ENCODE measurements at regions not wholly inside any gene's neighbourhood (a gene's known extent, or its start where the extent isn't known, plus 50 kb on each side); places are given as distances from the start of the nearest gene placed in this dataset.
"Not testable (repeated sequence)": the region's sequence is repeated elsewhere in the genome, so short reads cannot be mapped to it uniquely, and the experiment has no call there.

GRCh38 chr7:12493863-12494686 lies 76.4 kb upstream of the SCIN start:
- ATAC-seq, result no peak
- Mint-ChIP-seq H3K27ac (no peak overlapping the region), H3K4me3 (no peak overlapping the region), H3K36me3 (no peaks in the 10 kb centered on the region), H3K4me1 (no peaks in the 10 kb centered on the region), H3K27me3 (peaks cover 17% of the 10 kb centered on the region), H3K9me3 (no peaks in the 10 kb centered on the region)

DNA sequence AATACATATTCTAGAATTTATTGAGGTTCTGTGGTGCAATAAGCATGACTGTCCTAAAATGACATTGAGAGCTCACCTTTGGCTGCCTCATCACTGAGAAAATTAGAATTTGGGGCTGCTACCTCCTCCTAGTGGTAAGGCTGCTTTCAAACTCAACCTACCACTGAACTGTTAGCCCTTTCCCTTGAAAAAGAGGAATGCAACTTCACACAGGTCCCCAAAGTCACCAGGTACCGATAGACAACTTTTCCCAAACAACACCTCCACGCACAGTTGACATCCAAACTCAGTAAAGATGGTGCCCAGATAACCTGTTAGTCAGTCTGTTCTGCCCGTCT lies 75.9 kb upstream of the SCIN start:
- H3K36me3 Mint-ChIP-seq, result no peaks in the 10 kb centered on the region
- H3K9me3 Mint-ChIP-seq, result no peaks in the 10 kb centered on the region
- H3K27me3 Mint-ChIP-seq, result peaks cover 17% of the 10 kb centered on the region
- no peak overlapping the region for H3K27ac Mint-ChIP-seq
- H3K4me3 Mint-ChIP-seq, result no peak overlapping the region
- ATAC-seq, result no peak
- no peaks in the 10 kb centered on the region for H3K4me1 Mint-ChIP-seq

DNA sequence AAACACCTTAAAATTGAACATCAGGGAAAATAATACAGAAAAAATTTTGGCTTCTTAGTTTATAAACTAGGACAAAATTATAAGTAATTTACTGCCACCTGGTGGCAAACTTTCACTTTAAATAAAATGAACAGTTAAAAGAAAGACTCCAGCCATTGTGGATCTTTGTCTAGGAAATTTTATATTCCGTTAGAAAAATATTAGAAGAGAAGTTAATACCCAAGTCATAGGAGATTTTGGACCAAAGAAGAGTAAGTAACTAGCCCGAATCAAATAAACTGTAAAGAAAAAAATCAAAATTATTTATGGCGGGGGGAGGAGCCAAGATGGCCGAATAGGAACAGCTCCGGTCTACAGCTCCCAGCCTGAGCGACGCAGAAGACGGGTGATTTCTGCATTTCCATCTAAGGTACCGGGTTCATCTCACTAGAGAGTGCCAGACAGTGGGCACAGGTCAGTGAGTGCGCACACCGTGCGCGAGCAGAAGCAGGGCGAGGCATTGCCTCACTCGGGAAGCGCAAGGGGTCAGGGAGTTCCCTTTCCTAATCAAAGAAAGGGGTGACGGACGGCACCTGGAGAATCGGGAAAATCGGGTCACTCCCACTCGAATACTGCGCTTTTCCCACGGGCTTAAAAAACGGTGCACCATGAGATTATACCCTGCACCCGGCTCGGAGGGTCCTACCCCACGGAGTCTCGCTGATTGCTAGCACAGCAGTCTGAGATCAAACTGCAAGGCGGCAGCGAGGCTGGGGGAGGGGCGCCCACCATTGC lies 73.4 kb upstream of the SCIN start:
- not testable (repeated sequence) for H3K9me3 Mint-ChIP-seq, H3K36me3 Mint-ChIP-seq, H3K4me1 Mint-ChIP-seq, ATAC-seq, H3K27me3 Mint-ChIP-seq, H3K27ac Mint-ChIP-seq
- H3K4me3 Mint-ChIP-seq, result peak overlapping the region; percentile 50

- ATAC-seq, result no peak
- no peaks in the 10 kb centered on the region for H3K9me3 Mint-ChIP-seq
- H3K27me3 Mint-ChIP-seq, result no peaks in the 10 kb centered on the region
- H3K36me3 Mint-ChIP-seq, result no peaks in the 10 kb centered on the region
- H3K4me1 Mint-ChIP-seq, result no peaks in the 10 kb centered on the region
- H3K27ac Mint-ChIP-seq, result no peak overlapping the region
- no peak overlapping the region for H3K4me3 Mint-ChIP-seq
Observed at GRCh38 chr7:12504149-12504548, 66.4 kb upstream of the SCIN start.

GRCh38 chr7:12508005-12508404 lies 62.5 kb upstream of the SCIN start:
- no peak overlapping the region for H3K27ac Mint-ChIP-seq

DNA sequence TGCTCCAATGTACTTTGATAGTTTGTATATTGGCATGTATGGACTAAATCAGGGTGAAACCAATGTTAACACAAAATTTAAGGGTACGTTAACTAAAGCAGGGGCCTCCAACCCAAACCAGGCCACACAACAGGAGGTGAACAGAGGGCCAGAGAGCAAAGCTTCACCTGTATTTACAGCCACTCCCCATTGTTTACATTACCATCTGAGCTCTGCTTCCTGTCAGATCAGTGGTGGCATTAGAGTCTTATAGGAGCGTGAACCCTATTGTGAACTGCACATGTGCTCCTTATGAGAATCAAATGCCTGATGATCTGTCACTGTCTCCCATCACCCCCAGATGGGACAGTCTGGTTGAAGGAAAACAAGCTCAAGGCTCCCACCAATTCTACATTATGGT lies 62.0 kb upstream of the SCIN start:
- Mint-ChIP-seq H3K27me3 (peaks cover 9% of the 10 kb centered on the region), H3K36me3 (no peaks in the 10 kb centered on the region), H3K4me3 (no peak overlapping the region), H3K9me3 (no peaks in the 10 kb centered on the region), H3K27ac (no peak overlapping the region), H3K4me1 (no peaks in the 10 kb centered on the region)
- no peak for ATAC-seq

More at GRCh38 chr7:12508005-12508404, 62.5 kb upstream of the SCIN start:
- peaks cover 4% of the 10 kb centered on the region for H3K27me3 Mint-ChIP-seq
- no peaks in the 10 kb centered on the region for H3K4me1 Mint-ChIP-seq
- no peak for ATAC-seq
- H3K9me3 Mint-ChIP-seq, result no peaks in the 10 kb centered on the region
- H3K4me3 Mint-ChIP-seq, result no peak overlapping the region
- no peaks in the 10 kb centered on the region for H3K36me3 Mint-ChIP-seq

GRCh38 chr7:12517451-12517850 lies 53.1 kb upstream of the SCIN start:
- no peak for ATAC-seq
- no peak overlapping the region for H3K4me3 Mint-ChIP-seq

GRCh38 chr7:12518920-12519681 lies 51.4 kb upstream of the SCIN start:
- peak; percentile 50 for ATAC-seq
- H3K4me1 Mint-ChIP-seq, result no peaks in the 10 kb centered on the region
- H3K9me3 Mint-ChIP-seq, result peaks cover 14% of the 10 kb centered on the region

More at GRCh38 chr7:12517451-12517850, 53.1 kb upstream of the SCIN start:
- peaks cover 41% of the 10 kb centered on the region for H3K27me3 Mint-ChIP-seq
- H3K9me3 Mint-ChIP-seq, result peaks cover 14% of the 10 kb centered on the region
- H3K27ac Mint-ChIP-seq, result no peak overlapping the region
- no peaks in the 10 kb centered on the region for H3K4me1 Mint-ChIP-seq
- peaks cover 5% of the 10 kb centered on the region for H3K36me3 Mint-ChIP-seq

GRCh38 chr7:12519682-12520009 lies 50.9 kb upstream of the SCIN start:
- no peak overlapping the region for H3K4me3 Mint-ChIP-seq
- peaks cover 11% of the 10 kb centered on the region for H3K9me3 Mint-ChIP-seq
- no peaks in the 10 kb centered on the region for H3K4me1 Mint-ChIP-seq
- H3K27me3 Mint-ChIP-seq, result peaks cover 27% of the 10 kb centered on the region
- ATAC-seq, result no peak
- H3K36me3 Mint-ChIP-seq, result peaks cover 5% of the 10 kb centered on the region
- no peak overlapping the region for H3K27ac Mint-ChIP-seq

More at GRCh38 chr7:12518920-12519681, 51.4 kb upstream of the SCIN start:
- peaks cover 5% of the 10 kb centered on the region for H3K36me3 Mint-ChIP-seq
- peaks cover 31% of the 10 kb centered on the region for H3K27me3 Mint-ChIP-seq
- H3K4me3 Mint-ChIP-seq, result no peak overlapping the region
- no peak overlapping the region for H3K27ac Mint-ChIP-seq
